GM12878 (cell line): ENCODE measurements at regions not wholly inside any gene's neighbourhood (a gene's known extent, or its start where the extent isn't known, plus 50 kb on each side); places are given as distances from the start of the nearest gene placed in this dataset.

Source experiments
- ATAC-seq: fragments of 200-7000 bp; cut with Tn5 transposase; 3 replicates; pipeline ENCODE4 v1.9.1; 2020; ENCODE audit warnings: mild to moderate bottlenecking, moderate library complexity
- BruUV-seq: library from RNA; stranded (reverse); fragments of 400-500 nt; replicated peaks from 2 replicates; lab custom pipeline; 2021; lab: Mats Ljungman, UMichigan
- CTCF ChIA-PET: fragments of 300-600 bp; sonication (Branson Sonifier 250); formaldehyde crosslinking; extraction: SDS; loops from one replicate; lab custom pipeline; 2021; ENCODE audit warnings: inconsistent platforms; lab: Yijun Ruan, JAX
- POLR2A ChIA-PET: fragments of 350-600 bp; formaldehyde crosslinking; extraction: SDS; loops from one replicate; lab custom pipeline; 2021; ENCODE audit warnings: inconsistent platforms; lab: Charles Lee
- RAD21 ChIA-PET: fragments of 300-600 bp; sonication (Branson Sonifier 250); formaldehyde crosslinking; loops from one replicate; lab custom pipeline; 2023; ENCODE audit warnings: antibody characterized with exemption; ENCODE audit not compliant: unreplicated experiment; lab: Charles Lee
- SMC1A ChIA-PET: fragments of 300-600 bp; sonication (Branson Sonifier 250); formaldehyde crosslinking; loops from one replicate; lab custom pipeline; 2023; ENCODE audit not compliant: unreplicated experiment, uncharacterized antibody; lab: Charles Lee
- DNase-seq: peaks from one replicate; pipeline ENCODE4 v3.0.0-alpha.2; 2011; ENCODE audit warnings: low read depth, low spot score
- FAIRE-seq: peaks from 3 replicates; lab custom pipeline; 2011; peaks lifted over from hg19 to GRCh38; lab: Jason Lieb, UNC
- H2AFZ ChIP-seq: 2 replicates; pipeline ENCODE4 v1.6.0; 2011; ENCODE audit warnings: low read depth, low read length, control low read depth; ENCODE audit not compliant: control insufficient read depth
- H3K27ac ChIP-seq: 2 replicates; pipeline ENCODE4 v1.5.1; 2011; ENCODE audit warnings: control low read depth; ENCODE audit not compliant: control insufficient read depth, insufficient read depth
- H3K27me3 ChIP-seq, 2 experiments: replicated peaks in 1 of 2; 2 replicates each; pipeline versions ENCODE4 v1.6.0 to v1.6.1; 2011; ENCODE audit warnings: low read length in 1 of 2; ENCODE audit not compliant: control insufficient read depth in 2 of 2, insufficient read depth in 2 of 2
- H3K36me3 ChIP-seq, 2 experiments: 2 replicates each; pipeline ENCODE4 v1.5.1; 2011; ENCODE audit warnings: low read length in 1 of 2; ENCODE audit not compliant: control insufficient read depth in 2 of 2, insufficient read depth in 2 of 2
- H3K4me1 ChIP-seq: 2 replicates; pipeline ENCODE4 v1.6.1; 2011; ENCODE audit warnings: mild to moderate bottlenecking, low read length, moderate library complexity, mixed read lengths; ENCODE audit not compliant: control insufficient read depth, insufficient read depth
- H3K4me2 ChIP-seq: 2 replicates; pipeline ENCODE4 v1.6.0; 2011; ENCODE audit warnings: control low read depth; ENCODE audit not compliant: control insufficient read depth, insufficient read depth
- H3K4me3 ChIP-seq: fragments of 200-600 bp; sonication (generic); 2 replicates; pipeline ENCODE4 v1.5.1; 2016
- H3K79me2 ChIP-seq: 2 replicates; pipeline ENCODE4 v1.6.0; 2011; ENCODE audit warnings: low read length; ENCODE audit not compliant: control insufficient read depth, insufficient read depth
- H3K9ac ChIP-seq: 2 replicates; pipeline ENCODE4 v1.8.0; 2011; ENCODE audit warnings: low read length, control low read depth, mixed read lengths; ENCODE audit not compliant: control insufficient read depth, insufficient read depth
- H3K9me3 ChIP-seq: replicated peaks from 3 replicates; pipeline ENCODE4 v1.5.1; 2011; ENCODE audit warnings: mild to moderate bottlenecking, low read length; ENCODE audit not compliant: control insufficient read depth, insufficient read depth
- H4K20me1 ChIP-seq: 2 replicates; pipeline ENCODE4 v1.6.0; 2011; ENCODE audit not compliant: control insufficient read depth, insufficient read depth
- CBX5 ChIP-seq: sonication (generic); IDR thresholded peaks from 2 replicates; pipeline ENCODE4 v1.6.1; 2016; ENCODE audit warnings: low read depth, moderate library complexity, mild to moderate bottlenecking, inconsistent platforms
- MYB ChIP-seq: fragments of 150-350 bp; IDR thresholded peaks from 2 replicates; pipeline ENCODE4 v1.6.1; 2014; ENCODE audit warnings: mild to moderate bottlenecking, low read depth, low read length, borderline replicate concordance
- NRF1 ChIP-seq: conservative IDR thresholded peaks from 2 replicates; pipeline ENCODE4 v1.6.1; 2011; ENCODE audit warnings: mild to moderate bottlenecking, low read depth, low read length, improper control_type of control experiment
- SPI1 ChIP-seq: IDR thresholded peaks from 2 replicates; pipeline ENCODE4 v1.6.1; 2011; ENCODE audit warnings: low read depth, mild to moderate bottlenecking, low read length, moderate library complexity, borderline replicate concordance; ENCODE audit not compliant: insufficient read depth
- SRF ChIP-seq, 2 experiments: IDR thresholded peaks; 2 replicates each; pipeline ENCODE4 v1.6.1; 2011; ENCODE audit warnings: low read depth in 2 of 2, low read length in 2 of 2, mild to moderate bottlenecking in 1 of 2, moderate library complexity in 1 of 2
- SUZ12 ChIP-seq: fragments of 200-600 bp; sonication (generic); IDR thresholded peaks from one replicate; pipeline ENCODE4 v1.6.1; 2018; ENCODE audit warnings: antibody characterized with exemption, mild to moderate bottlenecking; ENCODE audit not compliant: unreplicated experiment
- YBX1 ChIP-seq: fragments of 450-650 bp; IDR thresholded peaks from 2 replicates; pipeline ENCODE4 v1.6.1; 2016; ENCODE audit warnings: antibody characterized with exemption
- ZBED1 ChIP-seq: IDR thresholded peaks from 2 replicates; pipeline ENCODE4 v1.6.1; 2016; ENCODE audit warnings: borderline replicate concordance
- ZNF384 ChIP-seq: IDR thresholded peaks from 2 replicates; pipeline ENCODE4 v1.6.1; 2012; ENCODE audit warnings: low read depth, mild to moderate bottlenecking, low read length, improper control_type of control experiment, borderline replicate concordance
- WGBS: methylation state at CpG from one replicate; pipeline ENCODE4 v1.1.6; 2016; ENCODE audit warnings: low lambda C conversion rate; ENCODE audit not compliant: insufficient replicate concordance, insufficient coverage; ENCODE audit errors: missing lambda C conversion rate; 5-methylcytosine and 5-hydroxymethylcytosine counted together
- in situ Hi-C: fragments of 300-500 bp; cut with MboI; formaldehyde crosslinking; loops from 9 replicates; pipeline ENCODE4 v1.14.3; 2018; ENCODE audit warnings: mixed read lengths
- intact Hi-C: fragments of 100-400 bp; cut with micrococcal nuclease; formaldehyde crosslinking; loops from one replicate; pipeline ENCODE4 v1.14.2; 2022; ENCODE audit not compliant: unreplicated experiment
- TF ChIP-seq, protein P1 (sequence below): fragments of 150-350 bp; IDR thresholded peaks from 2 replicates; pipeline ENCODE4 v1.6.1; 2016; ENCODE audit warnings: low read depth, low read length

DNA sequence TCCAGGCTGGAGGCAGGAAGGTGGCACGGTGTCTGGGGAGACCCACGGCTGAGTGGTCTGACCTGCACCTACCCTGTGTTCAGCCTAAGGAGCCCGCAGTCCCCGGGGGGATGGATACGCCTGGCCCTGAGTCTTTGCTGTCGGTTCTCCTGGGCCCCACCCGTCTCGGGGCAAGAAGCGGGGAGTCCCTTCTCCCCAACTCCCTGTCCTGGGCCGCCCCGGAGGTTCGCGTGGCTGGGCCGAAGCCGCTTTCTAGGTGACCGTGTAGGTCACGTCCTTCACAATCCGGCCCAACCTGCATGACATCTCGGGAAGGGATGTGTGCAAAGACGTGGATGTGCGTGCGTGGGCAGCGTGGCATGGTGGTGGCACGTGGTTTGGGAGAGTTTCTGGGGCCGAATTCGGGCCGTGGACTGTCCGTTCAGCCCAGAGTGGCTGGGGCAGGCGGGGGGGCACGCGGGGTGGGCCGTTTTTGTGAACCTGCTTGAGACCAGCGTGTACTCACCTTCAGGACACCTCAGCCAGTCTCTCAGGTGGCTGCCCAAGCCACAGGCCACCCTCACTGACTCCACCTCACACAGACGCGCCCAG, 103.3 kb downstream of the PTPRS start:
- intact Hi-C loops: no loop called here
- WGBS: 58% methylated on average over 26 of the region's 35 CpGs
- no TSS peak for BruUV-seq
- POLR2A ChIA-PET: interaction anchor here (0.6 kb wide), 3 partner anchors 49 to 148 kb away, joined by 3 to 4 read pairs (median 3); no protein-coding TSS in a partner anchor
- Histone ChIP-seq H3K27ac (no peak overlapping the region), H3K36me3 (no peaks in the 10 kb centered on the region), H3K9ac (no peak overlapping the region), H3K9me3 (no peaks in the 10 kb centered on the region)
- SMC1A ChIA-PET: no interaction called here
- no peak for TF ChIP-seq YBX1
- TF ChIP-seq, protein P1, sequence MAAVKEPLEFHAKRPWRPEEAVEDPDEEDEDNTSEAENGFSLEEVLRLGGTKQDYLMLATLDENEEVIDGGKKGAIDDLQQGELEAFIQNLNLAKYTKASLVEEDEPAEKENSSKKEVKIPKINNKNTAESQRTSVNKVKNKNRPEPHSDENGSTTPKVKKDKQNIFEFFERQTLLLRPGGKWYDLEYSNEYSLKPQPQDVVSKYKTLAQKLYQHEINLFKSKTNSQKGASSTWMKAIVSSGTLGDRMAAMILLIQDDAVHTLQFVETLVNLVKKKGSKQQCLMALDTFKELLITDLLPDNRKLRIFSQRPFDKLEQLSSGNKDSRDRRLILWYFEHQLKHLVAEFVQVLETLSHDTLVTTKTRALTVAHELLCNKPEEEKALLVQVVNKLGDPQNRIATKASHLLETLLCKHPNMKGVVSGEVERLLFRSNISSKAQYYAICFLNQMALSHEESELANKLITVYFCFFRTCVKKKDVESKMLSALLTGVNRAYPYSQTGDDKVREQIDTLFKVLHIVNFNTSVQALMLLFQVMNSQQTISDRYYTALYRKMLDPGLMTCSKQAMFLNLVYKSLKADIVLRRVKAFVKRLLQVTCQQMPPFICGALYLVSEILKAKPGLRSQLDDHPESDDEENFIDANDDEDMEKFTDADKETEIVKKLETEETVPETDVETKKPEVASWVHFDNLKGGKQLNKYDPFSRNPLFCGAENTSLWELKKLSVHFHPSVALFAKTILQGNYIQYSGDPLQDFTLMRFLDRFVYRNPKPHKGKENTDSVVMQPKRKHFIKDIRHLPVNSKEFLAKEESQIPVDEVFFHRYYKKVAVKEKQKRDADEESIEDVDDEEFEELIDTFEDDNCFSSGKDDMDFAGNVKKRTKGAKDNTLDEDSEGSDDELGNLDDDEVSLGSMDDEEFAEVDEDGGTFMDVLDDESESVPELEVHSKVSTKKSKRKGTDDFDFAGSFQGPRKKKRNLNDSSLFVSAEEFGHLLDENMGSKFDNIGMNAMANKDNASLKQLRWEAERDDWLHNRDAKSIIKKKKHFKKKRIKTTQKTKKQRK: no peak
- TF ChIP-seq SUZ12: no peak
- no peak for TF ChIP-seq CBX5
- TF ChIP-seq NRF1: no peak
- TF ChIP-seq MYB: no peak
- TF ChIP-seq SRF (IDR thresholded peaks at IDR 0.05; ENCODE audit: low read depth in 2 of 2, low read length in 2 of 2): no peak
- TF ChIP-seq ZNF384: no peak
- TF ChIP-seq SPI1: no peak
- TF ChIP-seq ZBED1: no peak
- TF ChIP-seq, all 136 proteins: peak for 0
- in situ Hi-C loops: no loop called here
- CTCF ChIA-PET: no interaction called here
- ATAC-seq (no peak), FAIRE-seq (no peak), DNase-seq (no peak)
- Histone ChIP-seq H3K27me3 (no peaks in the 10 kb centered on the region), H3K4me3 (no peak overlapping the region), H3K4me2 (no peak overlapping the region), H3K79me2 (no peaks in the 10 kb centered on the region), H3K4me1 (no peaks in the 10 kb centered on the region), H2AFZ (no peak overlapping the region), H4K20me1 (no peaks in the 10 kb centered on the region)
- RAD21 ChIA-PET: no interaction called here
